ENCODE measurements at regions not wholly inside any gene's neighbourhood (a gene's known extent, or its start where the extent isn't known, plus 50 kb on each side); places are given as distances from the start of the nearest gene placed in this dataset.

DNA sequence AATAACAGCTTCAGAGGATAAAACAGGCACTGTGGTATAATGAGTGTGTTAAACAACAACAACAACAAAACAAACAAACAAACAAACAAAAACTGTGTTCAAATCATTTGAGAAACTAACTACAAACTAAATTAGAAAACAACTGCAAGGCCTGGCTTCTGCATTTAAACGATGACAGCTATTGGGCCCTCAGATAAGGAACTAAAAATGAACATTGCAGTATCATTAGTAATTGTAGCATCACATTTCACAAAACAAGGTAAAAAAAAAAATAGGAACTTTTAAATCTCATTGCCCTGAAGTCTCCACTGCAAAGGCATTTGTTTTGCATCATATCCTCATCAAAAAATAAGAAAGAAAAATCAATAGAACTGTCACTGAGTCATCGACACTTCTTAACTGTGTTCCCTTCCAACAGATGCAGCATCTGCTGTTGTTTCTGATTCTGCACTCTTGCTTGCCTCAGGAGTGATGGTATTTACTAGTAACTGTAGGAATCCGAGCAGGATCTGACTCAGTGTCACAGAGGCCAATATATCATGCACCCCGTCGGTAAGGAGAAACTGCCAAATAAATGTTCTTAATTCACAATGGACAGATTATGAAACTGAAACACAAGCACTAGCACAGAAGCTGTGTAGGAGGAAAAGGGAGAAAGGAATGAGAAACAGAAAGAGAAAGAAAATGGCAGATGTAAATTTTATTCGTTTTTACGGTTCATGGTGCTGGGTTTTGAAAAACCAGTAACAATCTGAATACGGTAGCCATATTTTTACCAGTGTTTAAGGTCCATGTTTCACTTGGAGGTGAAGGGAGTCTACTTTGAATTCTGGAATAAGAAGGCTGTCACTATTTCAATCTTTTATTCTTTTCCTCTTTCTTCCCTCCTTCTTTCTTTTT lies 365.7 kb upstream of the EPHA7 start:
- Histone ChIP-seq H3K27me3 (ENCODE audit: control insufficient read depth in 3 of 3, insufficient read depth in 3 of 3, low read length in 3 of 3) (no peaks in the 10 kb centered on the region), H3K36me3 (ENCODE audit: control insufficient read depth in 3 of 3, insufficient read depth in 3 of 3, low read length in 3 of 3) (no peaks in the 10 kb centered on the region), H3K9ac (ENCODE audit: low read depth in 1 of 3, low read length in 3 of 3) (peak overlapping the region in 1 of 3 donors; percentile 5), H3K4me1 (ENCODE audit: control insufficient read depth in 3 of 3, insufficient read depth in 3 of 3, low read length in 3 of 3) (no peaks in the 10 kb centered on the region), H3K9me3 (ENCODE audit: control insufficient read depth in 3 of 3, low read length in 3 of 3) (no peaks in the 10 kb centered on the region), H3K4me3 (ENCODE audit: low read length in 3 of 3) (peak overlapping the region in 2 of 3 donors; percentile 4 to 59), H3K27ac (ENCODE audit: low read depth, low read length) (peak overlapping the region; percentile 11)

DNA sequence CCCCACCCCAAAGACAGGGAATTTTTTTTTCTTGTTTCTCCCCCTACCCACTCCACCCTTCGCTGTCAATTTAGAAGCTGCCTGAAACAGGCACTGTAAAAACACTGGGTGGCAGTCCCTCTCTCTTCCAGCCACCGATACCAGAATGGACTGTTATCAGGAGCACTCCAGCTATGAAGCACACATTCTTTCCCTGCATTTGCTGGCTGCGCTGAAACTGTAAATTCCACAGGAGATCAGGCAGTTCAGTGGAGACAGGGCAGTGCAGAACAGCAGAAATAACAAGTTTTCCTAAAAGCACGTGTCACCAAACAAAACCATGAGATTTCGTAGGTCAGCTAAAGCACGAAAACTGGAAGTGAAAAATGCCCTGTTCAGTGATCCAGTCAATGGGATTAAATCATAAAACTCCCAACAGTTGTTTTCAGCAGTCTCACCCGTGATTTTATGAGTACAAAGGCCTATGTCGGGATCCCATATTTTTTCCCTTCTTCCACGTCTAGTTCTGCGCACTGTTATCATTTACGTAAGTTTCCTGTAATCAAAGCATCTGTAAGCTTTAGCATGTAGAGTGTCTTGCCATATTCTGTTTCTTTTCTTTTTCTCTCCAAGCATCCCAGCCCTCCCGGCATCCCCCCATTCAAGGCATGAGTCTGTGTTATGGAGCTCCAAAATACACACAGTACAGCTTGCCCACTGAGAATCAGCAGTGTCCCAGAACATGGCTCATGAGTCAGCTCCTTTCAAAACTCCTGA lies 359.9 kb upstream of the EPHA7 start:
- Histone ChIP-seq H3K9ac (ENCODE audit: low read depth in 1 of 3, low read length in 3 of 3) (no peak overlapping the region), H3K4me3 (ENCODE audit: low read length in 3 of 3) (no peak overlapping the region), H3K27me3 (ENCODE audit: control insufficient read depth in 3 of 3, insufficient read depth in 3 of 3, low read length in 3 of 3) (no peaks in the 10 kb centered on the region), H3K36me3 (ENCODE audit: control insufficient read depth in 3 of 3, insufficient read depth in 3 of 3, low read length in 3 of 3) (no peaks in the 10 kb centered on the region), H3K27ac (ENCODE audit: low read depth, low read length) (no peak overlapping the region), H3K4me1 (ENCODE audit: control insufficient read depth in 3 of 3, insufficient read depth in 3 of 3, low read length in 3 of 3) (no peaks in the 10 kb centered on the region), H3K9me3 (ENCODE audit: control insufficient read depth in 3 of 3, low read length in 3 of 3) (no peaks in the 10 kb centered on the region)

DNA sequence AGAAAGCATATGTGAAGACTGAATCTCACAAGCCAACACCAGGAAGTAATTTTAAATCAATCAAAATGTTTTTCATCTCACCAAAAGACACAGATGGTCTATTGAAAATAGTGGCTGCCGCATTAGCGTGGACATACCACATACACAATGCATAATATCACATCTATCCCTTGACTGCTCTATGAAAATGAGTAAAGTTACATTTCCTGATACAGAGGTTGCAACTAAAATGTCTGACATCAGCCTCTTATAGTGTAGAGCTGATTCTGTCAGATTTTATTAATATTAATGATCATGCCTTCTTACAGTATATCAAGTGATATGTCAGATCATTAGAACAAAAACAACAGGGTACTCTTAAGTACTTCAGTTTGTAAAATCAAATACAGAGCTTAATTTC lies 339.8 kb upstream of the EPHA7 start:
- H3K4me1 ChIP-seq (ENCODE audit: control insufficient read depth in 3 of 3, insufficient read depth in 3 of 3, low read length in 3 of 3), result no peaks in the 10 kb centered on the region
- H3K36me3 ChIP-seq (ENCODE audit: control insufficient read depth in 3 of 3, insufficient read depth in 3 of 3, low read length in 3 of 3), result no peaks in the 10 kb centered on the region
- H3K9ac ChIP-seq (ENCODE audit: low read depth in 1 of 3, low read length in 3 of 3), result no peak overlapping the region
- no peak overlapping the region for H3K27ac ChIP-seq (ENCODE audit: low read depth, low read length)
- no peak overlapping the region for H3K4me3 ChIP-seq (ENCODE audit: low read length in 3 of 3)
- no peaks in the 10 kb centered on the region for H3K9me3 ChIP-seq (ENCODE audit: control insufficient read depth in 3 of 3, low read length in 3 of 3)
- H3K27me3 ChIP-seq (ENCODE audit: control insufficient read depth in 3 of 3, insufficient read depth in 3 of 3, low read length in 3 of 3), result no peaks in the 10 kb centered on the region

DNA sequence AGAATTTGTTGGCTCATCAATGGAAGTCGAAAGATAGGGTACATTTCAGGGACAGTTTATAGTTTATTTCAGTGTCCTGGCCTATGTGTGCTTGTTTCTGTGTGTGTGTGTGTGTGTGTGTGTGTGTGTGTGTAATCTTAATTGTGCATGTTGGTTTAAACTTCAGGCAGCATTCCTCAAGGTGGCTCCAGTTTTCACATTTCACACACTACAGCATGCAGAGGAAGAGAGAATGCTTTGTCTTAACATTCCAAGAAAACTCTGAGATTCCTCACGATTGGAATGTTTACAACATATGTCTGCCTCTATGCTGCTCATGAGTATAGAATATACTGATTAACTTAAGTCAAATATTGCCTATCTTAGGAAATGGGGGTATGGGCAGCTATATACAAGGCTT lies 332.6 kb upstream of the EPHA7 start:
- Histone ChIP-seq H3K36me3 (ENCODE audit: control insufficient read depth in 3 of 3, insufficient read depth in 3 of 3, low read length in 3 of 3) (no peaks in the 10 kb centered on the region), H3K4me1 (ENCODE audit: control insufficient read depth in 3 of 3, insufficient read depth in 3 of 3, low read length in 3 of 3) (no peaks in the 10 kb centered on the region), H3K4me3 (ENCODE audit: low read length in 3 of 3) (no peak overlapping the region), H3K27ac (ENCODE audit: low read depth, low read length) (no peak overlapping the region), H3K27me3 (ENCODE audit: control insufficient read depth in 3 of 3, insufficient read depth in 3 of 3, low read length in 3 of 3) (no peaks in the 10 kb centered on the region), H3K9ac (ENCODE audit: low read depth in 1 of 3, low read length in 3 of 3) (no peak overlapping the region), H3K9me3 (ENCODE audit: control insufficient read depth in 3 of 3, low read length in 3 of 3) (no peaks in the 10 kb centered on the region)

DNA sequence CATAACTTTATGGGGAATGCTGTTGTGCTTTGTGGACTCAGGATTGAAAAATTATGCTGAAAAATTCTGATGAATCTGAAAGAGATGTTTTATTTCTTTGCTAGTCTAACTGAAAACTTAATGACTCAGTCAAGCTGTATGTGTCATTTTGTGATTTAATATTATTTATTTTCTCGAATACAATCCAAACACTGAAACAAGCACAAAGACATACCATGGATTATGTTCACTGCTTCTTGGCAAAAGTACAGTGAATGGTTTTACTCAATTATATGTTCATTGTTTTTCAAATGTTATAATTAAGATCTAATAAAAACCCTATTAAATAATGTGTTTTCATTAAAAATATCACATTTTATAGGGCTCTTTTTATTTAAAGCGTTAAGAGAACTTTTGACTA lies 330.6 kb upstream of the EPHA7 start:
- no peak overlapping the region for H3K4me3 ChIP-seq (ENCODE audit: low read length in 3 of 3)
- no peaks in the 10 kb centered on the region for H3K9me3 ChIP-seq (ENCODE audit: control insufficient read depth in 3 of 3, low read length in 3 of 3)
- no peaks in the 10 kb centered on the region for H3K4me1 ChIP-seq (ENCODE audit: control insufficient read depth in 3 of 3, insufficient read depth in 3 of 3, low read length in 3 of 3)
- no peak overlapping the region for H3K9ac ChIP-seq (ENCODE audit: low read depth in 1 of 3, low read length in 3 of 3)
- no peaks in the 10 kb centered on the region for H3K36me3 ChIP-seq (ENCODE audit: control insufficient read depth in 3 of 3, insufficient read depth in 3 of 3, low read length in 3 of 3)
- H3K27ac ChIP-seq (ENCODE audit: low read depth, low read length), result no peak overlapping the region
- no peaks in the 10 kb centered on the region for H3K27me3 ChIP-seq (ENCODE audit: control insufficient read depth in 3 of 3, insufficient read depth in 3 of 3, low read length in 3 of 3)

DNA sequence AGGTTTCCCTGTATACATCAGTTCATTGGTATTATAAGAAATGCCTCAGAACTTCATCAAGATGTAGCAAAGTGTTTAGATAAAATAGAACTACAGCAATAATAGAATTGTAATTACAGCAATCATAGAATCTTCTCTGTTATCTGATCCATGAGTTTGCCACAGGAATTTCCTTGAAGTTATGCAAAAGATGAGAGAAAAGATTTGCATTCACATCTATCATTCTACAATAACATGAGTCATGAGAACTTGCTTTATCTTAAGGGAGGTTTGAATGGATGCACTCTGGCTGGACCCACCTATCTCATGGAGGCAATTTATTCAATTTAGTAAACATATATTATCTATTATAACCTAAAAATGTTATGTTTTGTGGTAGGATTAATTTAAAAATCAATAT lies 329.8 kb upstream of the EPHA7 start:
- no peak overlapping the region for H3K9ac ChIP-seq (ENCODE audit: low read depth in 1 of 3, low read length in 3 of 3)
- no peaks in the 10 kb centered on the region for H3K27me3 ChIP-seq (ENCODE audit: control insufficient read depth in 3 of 3, insufficient read depth in 3 of 3, low read length in 3 of 3)
- no peaks in the 10 kb centered on the region for H3K9me3 ChIP-seq (ENCODE audit: control insufficient read depth in 3 of 3, low read length in 3 of 3)
- H3K36me3 ChIP-seq (ENCODE audit: control insufficient read depth in 3 of 3, insufficient read depth in 3 of 3, low read length in 3 of 3), result no peaks in the 10 kb centered on the region
- no peaks in the 10 kb centered on the region for H3K4me1 ChIP-seq (ENCODE audit: control insufficient read depth in 3 of 3, insufficient read depth in 3 of 3, low read length in 3 of 3)
- no peak overlapping the region for H3K4me3 ChIP-seq (ENCODE audit: low read length in 3 of 3)
- no peak overlapping the region for H3K27ac ChIP-seq (ENCODE audit: low read depth, low read length)

DNA sequence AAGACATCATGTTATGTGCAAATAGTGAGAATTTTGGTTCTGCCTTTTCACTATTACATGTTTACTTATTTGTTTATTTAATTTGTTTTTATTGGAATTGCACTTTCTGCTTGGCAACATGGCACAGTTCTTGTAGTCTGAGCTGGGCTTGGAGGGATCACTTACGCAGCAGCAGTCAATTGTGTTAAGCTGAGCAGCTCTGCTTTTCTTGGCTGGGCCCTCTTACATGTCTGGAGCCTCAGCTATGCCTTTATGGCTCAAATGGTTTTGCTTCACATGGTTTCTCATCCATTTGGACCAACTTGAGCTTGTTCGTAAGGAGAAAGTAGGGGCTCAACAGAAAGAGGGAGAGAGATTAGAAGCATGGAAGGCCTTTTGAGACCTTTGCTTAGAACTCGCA lies 327.5 kb upstream of the EPHA7 start:
- H3K36me3 ChIP-seq (ENCODE audit: control insufficient read depth in 3 of 3, insufficient read depth in 3 of 3, low read length in 3 of 3), result no peaks in the 10 kb centered on the region
- no peaks in the 10 kb centered on the region for H3K4me1 ChIP-seq (ENCODE audit: control insufficient read depth in 3 of 3, insufficient read depth in 3 of 3, low read length in 3 of 3)
- no peak overlapping the region for H3K27ac ChIP-seq (ENCODE audit: low read depth, low read length)
- H3K9ac ChIP-seq (ENCODE audit: low read depth in 1 of 3, low read length in 3 of 3), result no peak overlapping the region
- no peak overlapping the region for H3K4me3 ChIP-seq (ENCODE audit: low read length in 3 of 3)
- no peaks in the 10 kb centered on the region for H3K9me3 ChIP-seq (ENCODE audit: control insufficient read depth in 3 of 3, low read length in 3 of 3)
- no peaks in the 10 kb centered on the region for H3K27me3 ChIP-seq (ENCODE audit: control insufficient read depth in 3 of 3, insufficient read depth in 3 of 3, low read length in 3 of 3)

DNA sequence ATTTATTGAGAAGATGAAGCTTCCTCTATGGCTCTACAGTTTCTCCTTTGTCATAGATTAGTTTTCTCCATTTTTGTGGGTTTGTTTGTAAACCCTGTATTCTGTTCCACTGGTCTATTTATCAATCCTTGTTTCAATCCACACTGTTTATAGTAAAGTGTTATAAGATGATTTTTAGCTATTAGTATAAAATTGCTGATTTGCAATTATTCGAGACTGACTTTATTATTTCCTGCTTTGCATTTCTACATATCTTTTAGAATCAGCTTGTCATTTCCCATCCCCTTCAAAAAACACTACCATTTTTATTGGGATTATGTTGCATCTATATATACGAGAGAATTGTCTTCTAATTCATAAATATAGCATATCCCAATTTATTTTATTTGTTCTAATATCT lies 325.9 kb upstream of the EPHA7 start:
- Histone ChIP-seq H3K9me3 (ENCODE audit: control insufficient read depth in 3 of 3, low read length in 3 of 3) (no peaks in the 10 kb centered on the region), H3K36me3 (ENCODE audit: control insufficient read depth in 3 of 3, insufficient read depth in 3 of 3, low read length in 3 of 3) (no peaks in the 10 kb centered on the region), H3K27ac (ENCODE audit: low read depth, low read length) (no peak overlapping the region), H3K4me1 (ENCODE audit: control insufficient read depth in 3 of 3, insufficient read depth in 3 of 3, low read length in 3 of 3) (no peaks in the 10 kb centered on the region), H3K9ac (ENCODE audit: low read depth in 1 of 3, low read length in 3 of 3) (no peak overlapping the region), H3K4me3 (ENCODE audit: low read length in 3 of 3) (no peak overlapping the region), H3K27me3 (ENCODE audit: control insufficient read depth in 3 of 3, insufficient read depth in 3 of 3, low read length in 3 of 3) (no peaks in the 10 kb centered on the region)

DNA sequence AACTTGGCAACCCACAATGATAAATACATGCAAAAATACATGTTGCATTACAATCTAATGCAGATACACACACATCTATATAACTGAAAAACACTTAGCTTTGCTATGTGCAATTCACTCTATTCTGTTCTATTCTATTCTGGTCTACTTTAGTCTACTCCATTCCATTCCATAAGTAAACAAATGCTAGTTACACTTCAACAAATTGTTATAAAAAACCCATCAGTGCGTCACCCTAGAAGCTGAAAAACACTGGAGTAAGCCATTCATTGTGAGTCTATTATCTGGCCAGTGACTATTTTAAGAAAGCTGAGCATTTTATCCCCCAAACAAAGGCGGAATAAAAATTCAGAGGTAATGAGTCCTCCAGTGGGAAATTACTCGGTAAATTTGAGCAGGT lies 315.7 kb upstream of the EPHA7 start:
- Histone ChIP-seq H3K4me3 (ENCODE audit: low read length in 3 of 3) (no peak overlapping the region), H3K36me3 (ENCODE audit: control insufficient read depth in 3 of 3, insufficient read depth in 3 of 3, low read length in 3 of 3) (no peaks in the 10 kb centered on the region), H3K27me3 (ENCODE audit: control insufficient read depth in 3 of 3, insufficient read depth in 3 of 3, low read length in 3 of 3) (no peaks in the 10 kb centered on the region), H3K9ac (ENCODE audit: low read depth in 1 of 3, low read length in 3 of 3) (no peak overlapping the region), H3K4me1 (ENCODE audit: control insufficient read depth in 3 of 3, insufficient read depth in 3 of 3, low read length in 3 of 3) (no peaks in the 10 kb centered on the region), H3K27ac (ENCODE audit: low read depth, low read length) (no peak overlapping the region), H3K9me3 (ENCODE audit: control insufficient read depth in 3 of 3, low read length in 3 of 3) (no peaks in the 10 kb centered on the region)

DNA sequence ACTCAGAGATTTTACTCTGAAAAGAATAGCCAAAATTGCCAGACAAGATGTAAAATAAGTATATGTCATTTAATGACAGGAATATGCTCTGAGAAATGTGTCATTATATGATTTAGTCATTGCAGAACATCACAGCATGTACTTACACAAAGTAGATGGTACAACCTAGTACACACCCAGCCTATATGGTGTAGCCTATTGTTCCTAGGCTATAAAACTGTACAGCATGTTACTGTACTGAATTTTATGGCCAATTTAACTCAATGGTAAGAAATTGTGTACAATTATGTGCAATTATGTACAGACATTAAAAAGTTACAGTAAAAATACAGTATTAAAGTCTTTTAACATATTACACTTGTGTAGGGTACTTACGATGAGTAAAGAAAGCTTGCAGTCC lies 311.9 kb upstream of the EPHA7 start:
- Histone ChIP-seq H3K4me3 (ENCODE audit: low read length in 3 of 3) (no peak overlapping the region), H3K27me3 (ENCODE audit: control insufficient read depth in 3 of 3, insufficient read depth in 3 of 3, low read length in 3 of 3) (no peaks in the 10 kb centered on the region), H3K27ac (ENCODE audit: low read depth, low read length) (no peak overlapping the region), H3K9me3 (ENCODE audit: control insufficient read depth in 3 of 3, low read length in 3 of 3) (no peaks in the 10 kb centered on the region), H3K9ac (ENCODE audit: low read depth in 1 of 3, low read length in 3 of 3) (no peak overlapping the region), H3K4me1 (ENCODE audit: control insufficient read depth in 3 of 3, insufficient read depth in 3 of 3, low read length in 3 of 3) (no peaks in the 10 kb centered on the region), H3K36me3 (ENCODE audit: control insufficient read depth in 3 of 3, insufficient read depth in 3 of 3, low read length in 3 of 3) (no peaks in the 10 kb centered on the region)
